ENCODE measurements at regions not wholly inside any gene's neighbourhood (a gene's known extent, or its start where the extent isn't known, plus 50 kb on each side); places are given as distances from the start of the nearest gene placed in this dataset.

DNA sequence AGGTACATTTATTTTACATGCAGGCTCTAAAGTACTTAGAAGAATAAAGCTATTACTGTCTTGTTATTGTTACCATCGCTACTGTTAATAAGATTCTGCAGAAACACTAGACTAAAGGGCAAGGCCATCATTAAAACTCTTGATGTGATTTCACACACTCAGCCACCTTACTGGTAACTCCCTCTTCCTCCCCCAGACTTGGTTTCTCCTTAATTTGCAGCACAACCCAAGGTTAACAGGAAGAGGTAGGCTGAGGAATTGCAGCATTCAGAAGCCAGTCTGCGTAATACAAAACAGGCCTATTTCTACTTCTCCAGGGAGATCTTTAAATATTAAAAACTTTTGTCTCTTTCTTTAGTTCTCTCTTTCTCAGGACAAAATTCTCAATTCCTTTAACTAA lies 210.3 kb downstream of the BTG1 start:
- no peak for TF ChIP-seq EZH2phosphoT487 (IDR thresholded peaks at IDR 0.05; ENCODE audit: borderline replicate concordance, low read depth, low read length)
- TF ChIP-seq, protein P1, sequence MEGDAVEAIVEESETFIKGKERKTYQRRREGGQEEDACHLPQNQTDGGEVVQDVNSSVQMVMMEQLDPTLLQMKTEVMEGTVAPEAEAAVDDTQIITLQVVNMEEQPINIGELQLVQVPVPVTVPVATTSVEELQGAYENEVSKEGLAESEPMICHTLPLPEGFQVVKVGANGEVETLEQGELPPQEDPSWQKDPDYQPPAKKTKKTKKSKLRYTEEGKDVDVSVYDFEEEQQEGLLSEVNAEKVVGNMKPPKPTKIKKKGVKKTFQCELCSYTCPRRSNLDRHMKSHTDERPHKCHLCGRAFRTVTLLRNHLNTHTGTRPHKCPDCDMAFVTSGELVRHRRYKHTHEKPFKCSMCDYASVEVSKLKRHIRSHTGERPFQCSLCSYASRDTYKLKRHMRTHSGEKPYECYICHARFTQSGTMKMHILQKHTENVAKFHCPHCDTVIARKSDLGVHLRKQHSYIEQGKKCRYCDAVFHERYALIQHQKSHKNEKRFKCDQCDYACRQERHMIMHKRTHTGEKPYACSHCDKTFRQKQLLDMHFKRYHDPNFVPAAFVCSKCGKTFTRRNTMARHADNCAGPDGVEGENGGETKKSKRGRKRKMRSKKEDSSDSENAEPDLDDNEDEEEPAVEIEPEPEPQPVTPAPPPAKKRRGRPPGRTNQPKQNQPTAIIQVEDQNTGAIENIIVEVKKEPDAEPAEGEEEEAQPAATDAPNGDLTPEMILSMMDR (conservative IDR thresholded peaks at IDR 0.05; ENCODE audit: low read length), result no peak
